Vagina (tissue), 2 donors: ENCODE measurements at regions not wholly inside any gene's neighbourhood (a gene's known extent, or its start where the extent isn't known, plus 50 kb on each side); places are given as distances from the start of the nearest gene placed in this dataset.

Experiments
- DNase-seq, 2 donors: peaks; one replicate each; pipeline ENCODE4 v3.0.0-alpha.2; 2017; ENCODE audit errors: extremely low spot score in 2 of 2
- H3K27ac ChIP-seq: fragments of 200-600 bp; sonication (generic); one replicate; pipeline ENCODE4 v1.5.1; 2019
- H3K27me3 ChIP-seq: fragments of 200-600 bp; sonication (generic); one replicate; pipeline ENCODE4 v1.5.1; 2019
- H3K36me3 ChIP-seq, 2 donors: fragments of 200-600 bp; sonication (generic); one replicate each; pipeline ENCODE4 v1.5.1; 2017 to 2019
- H3K4me1 ChIP-seq: fragments of 200-600 bp; sonication (generic); one replicate; pipeline ENCODE4 v1.5.1; 2019
- H3K4me3 ChIP-seq, 2 donors: fragments of 200-600 bp; sonication (generic); 1 replicate in 1 of 2; 2 replicates in 1 of 2; pipeline ENCODE4 v1.5.1; 2016 to 2019
- H3K9me3 ChIP-seq: fragments of 200-600 bp; sonication (generic); one replicate; pipeline ENCODE4 v1.5.1; 2019
- CTCF ChIP-seq, 3 experiments: fragments of 450-650 bp in 2 of 3; fragments of 200-600 bp in 1 of 3; sonication (generic) in 1 of 3; IDR thresholded peaks; one replicate each; pipeline ENCODE4 v1.5.1; 2017 to 2019; ENCODE audit warnings: antibody characterized with exemption in 3 of 3, mild to moderate bottlenecking in 2 of 3, moderate library complexity in 2 of 3
- POLR2A ChIP-seq, 2 donors: fragments of 450-650 bp; IDR thresholded peaks; one replicate each; pipeline ENCODE4 v1.6.1; 2017; ENCODE audit warnings: antibody characterized with exemption in 2 of 2, mild to moderate bottlenecking in 2 of 2, moderate library complexity in 2 of 2
- POLR2AphosphoS5 ChIP-seq, 2 donors: sonication (generic); formaldehyde crosslinking; IDR thresholded peaks; one replicate each; pipeline ENCODE4 v1.9.0; 2017; ENCODE audit warnings: antibody characterized with exemption in 2 of 2, mild to moderate bottlenecking in 2 of 2, low read depth in 1 of 2; ENCODE audit not compliant: insufficient read depth in 1 of 2
- intact Hi-C: fragments of 100-400 bp; cut with DNase I; formaldehyde crosslinking; loops from one replicate; pipeline ENCODE4 v1.15.1; 2023

GRCh38 chr2:40551081-40551480 is 99.2 kb upstream of the SLC8A1 start:
- H3K4me1 ChIP-seq: no peaks in the 10 kb centered on the region
- TF ChIP-seq POLR2A (IDR thresholded peaks at IDR 0.05): no peak
- TF ChIP-seq CTCF (IDR thresholded peaks at IDR 0.05): no peak
- TF ChIP-seq POLR2AphosphoS5 (IDR thresholded peaks at IDR 0.05; ENCODE audit: insufficient read depth in 1 of 2, low read depth in 1 of 2): no peak
- intact Hi-C loops: loop anchor here (10.0 kb wide), 1 partner anchor 636 kb away; no protein-coding TSS in a partner anchor
- H3K27ac ChIP-seq: no peak overlapping the region
- no peaks in the 10 kb centered on the region for H3K27me3 ChIP-seq
- no peaks in the 10 kb centered on the region for H3K9me3 ChIP-seq
- no peak overlapping the region for H3K4me3 ChIP-seq
- no peak for DNase-seq
- H3K36me3 ChIP-seq: no peaks in the 10 kb centered on the region

DNA sequence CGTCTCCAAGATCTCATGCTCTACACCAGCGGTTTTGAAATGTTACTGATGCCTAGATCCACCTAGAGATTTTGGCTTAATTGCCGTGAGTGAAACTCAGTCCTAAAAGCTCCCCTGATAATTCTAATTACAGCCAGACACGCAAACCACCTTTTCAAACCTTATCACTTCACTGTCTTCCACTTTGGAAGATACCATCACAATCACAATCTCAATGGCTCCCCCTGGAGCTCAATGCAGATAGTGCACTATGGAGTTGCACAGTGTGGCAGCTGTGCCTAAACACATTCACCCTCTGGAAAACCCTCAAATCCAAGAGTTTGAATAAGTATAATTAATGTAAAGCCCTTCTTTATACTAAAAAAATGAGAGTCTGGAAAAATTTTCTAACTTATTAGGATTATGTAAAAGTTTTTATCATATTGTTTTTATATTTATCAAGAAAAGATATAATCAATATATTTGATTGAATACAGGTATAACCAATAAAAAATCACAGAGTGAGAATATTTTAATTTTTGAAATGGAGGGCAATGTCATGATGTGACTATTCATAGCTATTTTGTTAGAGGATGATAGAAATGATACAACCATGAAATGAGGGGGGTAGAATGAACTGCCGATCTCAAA is 102.9 kb upstream of the SLC8A1 start:
- DNase-seq: no peak
- intact Hi-C loops: loop anchor here (10.0 kb wide), 1 partner anchor 640 kb away; no protein-coding TSS in a partner anchor

DNA sequence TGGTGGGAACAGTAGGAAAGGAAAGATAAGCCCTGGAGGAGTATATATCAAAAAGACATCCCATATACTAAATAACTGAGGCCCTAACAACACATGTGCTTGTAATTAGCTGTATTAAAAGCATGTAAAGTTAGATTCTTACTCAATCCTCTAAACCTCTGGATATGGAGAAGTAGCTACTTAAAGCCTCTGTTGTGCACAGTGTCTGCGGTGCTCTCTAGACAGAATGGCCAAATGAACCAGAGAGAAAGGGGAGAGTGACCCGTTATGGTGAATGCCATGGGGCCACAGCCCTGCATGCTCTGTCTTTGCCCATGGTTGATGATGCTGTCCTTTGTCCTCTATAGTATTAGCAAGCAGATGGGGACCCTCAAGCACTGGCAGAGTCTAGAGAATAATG is 104.4 kb upstream of the SLC8A1 start:
- Histone ChIP-seq H3K27me3 (no peaks in the 10 kb centered on the region), H3K27ac (no peak overlapping the region), H3K36me3 (no peaks in the 10 kb centered on the region), H3K4me3 (no peak overlapping the region), H3K4me1 (no peaks in the 10 kb centered on the region), H3K9me3 (no peaks in the 10 kb centered on the region)
- no peak for DNase-seq
- intact Hi-C loops: loop anchor here (10.0 kb wide), 1 partner anchor 641 kb away; no protein-coding TSS in a partner anchor
- TF ChIP-seq POLR2AphosphoS5 (IDR thresholded peaks at IDR 0.05; ENCODE audit: insufficient read depth in 1 of 2, low read depth in 1 of 2): no peak
- TF ChIP-seq POLR2A (IDR thresholded peaks at IDR 0.05): no peak
- no peak for TF ChIP-seq CTCF (IDR thresholded peaks at IDR 0.05)

More for the DNA sequence above, 102.9 kb upstream of the SLC8A1 start:
- H3K4me1 ChIP-seq: no peaks in the 10 kb centered on the region
- no peak overlapping the region for H3K4me3 ChIP-seq
- H3K27ac ChIP-seq: no peak overlapping the region
- H3K27me3 ChIP-seq: no peaks in the 10 kb centered on the region
- TF ChIP-seq POLR2AphosphoS5 (IDR thresholded peaks at IDR 0.05; ENCODE audit: insufficient read depth in 1 of 2, low read depth in 1 of 2) (no peak), POLR2A (IDR thresholded peaks at IDR 0.05) (no peak), CTCF (IDR thresholded peaks at IDR 0.05) (peak; percentile 42 to 79 (median 74))
- H3K9me3 ChIP-seq: no peaks in the 10 kb centered on the region
- H3K36me3 ChIP-seq: no peaks in the 10 kb centered on the region

DNA sequence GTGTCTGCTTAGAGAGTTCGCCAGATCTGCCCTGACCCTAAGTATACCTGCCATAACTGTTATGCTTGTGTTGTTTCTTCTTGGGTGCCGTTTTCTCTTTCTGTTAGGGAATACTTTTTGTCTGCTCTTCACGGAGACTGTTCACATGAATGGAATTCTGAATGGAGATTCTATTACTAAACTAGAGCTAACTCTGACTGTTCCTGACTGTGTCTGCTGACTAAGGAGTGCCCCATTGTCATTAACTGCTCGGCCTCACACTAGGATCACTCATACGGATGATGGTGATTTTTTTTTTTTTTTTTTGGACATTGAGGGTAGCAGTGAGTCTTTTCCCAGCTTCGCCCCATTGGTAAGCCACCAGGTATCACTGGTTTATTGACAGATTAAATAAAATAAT is 104.8 kb upstream of the SLC8A1 start:
- TF ChIP-seq POLR2AphosphoS5 (IDR thresholded peaks at IDR 0.05; ENCODE audit: insufficient read depth in 1 of 2, low read depth in 1 of 2): no peak
- no peak for TF ChIP-seq CTCF (IDR thresholded peaks at IDR 0.05)
- TF ChIP-seq POLR2A (IDR thresholded peaks at IDR 0.05): no peak
- H3K9me3 ChIP-seq: no peaks in the 10 kb centered on the region
- no peaks in the 10 kb centered on the region for H3K27me3 ChIP-seq
- H3K36me3 ChIP-seq: no peaks in the 10 kb centered on the region
- H3K4me1 ChIP-seq: no peaks in the 10 kb centered on the region
- H3K27ac ChIP-seq: no peak overlapping the region
- intact Hi-C loops: loop anchor here (10.0 kb wide), 1 partner anchor 642 kb away; no protein-coding TSS in a partner anchor
- no peak for DNase-seq
- H3K4me3 ChIP-seq: no peak overlapping the region

DNA sequence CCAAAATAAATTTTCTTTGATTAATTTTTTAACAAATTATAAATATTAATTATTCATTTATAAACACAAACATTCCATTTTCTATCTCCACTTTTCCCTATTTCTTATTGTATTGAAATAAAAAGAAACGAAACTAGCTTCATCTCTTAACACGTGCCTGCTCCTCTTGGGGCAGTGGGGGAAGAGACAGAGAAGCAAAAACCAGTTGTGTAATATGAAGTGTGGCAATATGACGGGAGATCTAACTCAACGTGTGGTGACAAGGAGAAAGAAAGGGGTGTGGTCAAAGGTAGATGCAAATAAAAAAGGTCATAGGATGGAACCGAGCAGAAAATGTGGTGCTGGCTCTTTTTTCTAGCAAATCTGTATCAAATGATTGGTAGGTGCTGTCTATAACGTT is 106.9 kb upstream of the SLC8A1 start:
- no peak for TF ChIP-seq POLR2A (IDR thresholded peaks at IDR 0.05)
- no peak for TF ChIP-seq POLR2AphosphoS5 (IDR thresholded peaks at IDR 0.05; ENCODE audit: insufficient read depth in 1 of 2, low read depth in 1 of 2)
- TF ChIP-seq CTCF (IDR thresholded peaks at IDR 0.05): no peak
- Histone ChIP-seq H3K4me3 (no peak overlapping the region), H3K36me3 (no peaks in the 10 kb centered on the region), H3K27me3 (no peaks in the 10 kb centered on the region), H3K9me3 (no peaks in the 10 kb centered on the region), H3K4me1 (no peaks in the 10 kb centered on the region), H3K27ac (no peak overlapping the region)
- no peak for DNase-seq
- intact Hi-C loops: loop anchor here (10.0 kb wide), 1 partner anchor 644 kb away; no protein-coding TSS in a partner anchor
